Lung (tissue), 11 donors: ENCODE measurements at regions not wholly inside any gene's neighbourhood (a gene's known extent, or its start where the extent isn't known, plus 50 kb on each side); places are given as distances from the start of the nearest gene placed in this dataset.

Experiments
- ATAC-seq: fragments of 200-7000 bp; cut with Tn5 transposase; one replicate; pipeline ENCODE4 v1.9.1; 2020; ENCODE audit warnings: moderate number of reproducible peaks; ENCODE audit not compliant: insufficient read depth, low FRiP score
- DNase-seq, 3 donors: peaks; one replicate each; pipeline ENCODE4 v3.0.0-alpha.2; 2013 to 2017
- H3K27ac ChIP-seq, 2 donors: one replicate each; pipeline ENCODE4 v1.5.1; 2013; ENCODE audit warnings: mild to moderate bottlenecking in 2 of 2, moderate library complexity in 2 of 2, control low read depth in 1 of 2, inconsistent platforms in 1 of 2, low read depth in 1 of 2, low read length in 1 of 2
- H3K27me3 ChIP-seq, 3 donors: one replicate each; pipeline ENCODE4 v1.5.1; 2013; ENCODE audit warnings: low read length in 2 of 3; ENCODE audit not compliant: control insufficient read depth in 3 of 3, insufficient read depth in 3 of 3
- H3K36me3 ChIP-seq, 4 donors: one replicate each; pipeline ENCODE4 v1.5.1; 2013; ENCODE audit warnings: low read length in 4 of 4, mild to moderate bottlenecking in 1 of 4, moderate library complexity in 1 of 4; ENCODE audit not compliant: control insufficient read depth in 4 of 4, insufficient read depth in 4 of 4
- H3K4me1 ChIP-seq, 5 donors: one replicate each; pipeline ENCODE4 v1.5.1; 2013; ENCODE audit warnings: low read length in 5 of 5, mild to moderate bottlenecking in 2 of 5, moderate library complexity in 1 of 5; ENCODE audit not compliant: control insufficient read depth in 5 of 5, insufficient read depth in 5 of 5
- H3K4me3 ChIP-seq: one replicate; pipeline ENCODE4 v1.5.1; 2013; ENCODE audit warnings: mild to moderate bottlenecking, control low read depth, moderate library complexity
- H3K9ac ChIP-seq, 2 donors: one replicate each; pipeline ENCODE4 v1.5.1; 2013; ENCODE audit warnings: low read length in 2 of 2, control low read depth in 1 of 2; ENCODE audit not compliant: insufficient read depth in 1 of 2
- H3K9me3 ChIP-seq, 4 donors: one replicate each; pipeline ENCODE4 v1.5.1; 2013; ENCODE audit warnings: low read length in 3 of 4, mild to moderate bottlenecking in 1 of 4, moderate library complexity in 1 of 4; ENCODE audit not compliant: control insufficient read depth in 4 of 4, insufficient read depth in 3 of 4
- WGBS, 2 donors: extraction: QIAGEN DNeasy Blood & Tissue Kit; methylation state at CpG; one replicate each; pipeline ENCODE4 v1.1.7; 2013; 5-methylcytosine and 5-hydroxymethylcytosine counted together
- TF ChIP-seq, protein P1 (sequence below): IDR thresholded peaks from 2 replicates; pipeline ENCODE4 v1.5.1; 2012; ENCODE audit warnings: mild to moderate bottlenecking; ENCODE audit errors: control extremely low read depth, extremely low read depth
- donor health status: control.
- donor health status: control.
- donor health status: Bipolar disorder and iron deficiency.
- donor health status: healthy.
- donor health status: DM: yes; HTN: yes; CAD: no.

DNA sequence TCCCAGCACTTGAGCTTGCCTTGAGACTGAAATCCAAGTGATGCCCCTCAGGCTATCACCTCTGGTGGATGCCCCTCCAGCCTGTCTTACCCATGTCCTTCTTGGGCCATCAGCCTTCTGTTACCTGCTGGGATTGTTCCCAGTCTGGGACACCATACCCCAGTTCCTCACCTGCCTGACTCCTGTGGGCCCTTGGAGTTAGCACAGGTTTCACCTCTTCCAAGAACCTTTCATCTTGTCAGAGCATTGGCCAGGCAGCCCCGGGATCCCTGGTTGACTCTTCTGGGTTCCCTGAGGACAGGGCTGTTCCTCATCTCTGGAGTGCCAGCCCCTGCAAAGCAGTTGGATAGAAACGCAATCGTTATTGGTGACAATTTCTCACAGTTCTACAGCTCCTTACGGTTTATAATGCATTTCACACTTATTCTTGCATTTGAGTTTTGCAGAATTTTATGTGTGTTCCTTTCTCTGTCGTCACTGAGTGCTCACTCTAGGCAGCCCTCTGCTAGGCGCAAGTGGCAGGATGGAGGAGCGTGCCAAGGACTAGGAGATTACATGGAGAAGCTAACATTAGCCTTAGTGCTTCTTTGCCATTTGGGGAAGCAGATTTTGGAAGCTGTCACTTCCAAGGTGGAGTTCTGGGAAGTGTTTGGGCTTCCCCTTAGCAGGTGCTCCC lies 139.7 kb downstream of the DDX1 start:
- Histone ChIP-seq H3K27ac (no peak overlapping the region), H3K4me1 (peaks cover 10 to 47% (median 20%) of the 10 kb centered on the region in 5 donors), H3K4me3 (no peak overlapping the region), H3K9ac (no peak overlapping the region), H3K36me3 (no peaks in the 10 kb centered on the region), H3K27me3 (peaks cover 0 to 3% (median 0%) of the 10 kb centered on the region in 3 donors), H3K9me3 (no peaks in the 10 kb centered on the region)
- DNase-seq (no peak), ATAC-seq (no peak)
- TF ChIP-seq, protein P1, sequence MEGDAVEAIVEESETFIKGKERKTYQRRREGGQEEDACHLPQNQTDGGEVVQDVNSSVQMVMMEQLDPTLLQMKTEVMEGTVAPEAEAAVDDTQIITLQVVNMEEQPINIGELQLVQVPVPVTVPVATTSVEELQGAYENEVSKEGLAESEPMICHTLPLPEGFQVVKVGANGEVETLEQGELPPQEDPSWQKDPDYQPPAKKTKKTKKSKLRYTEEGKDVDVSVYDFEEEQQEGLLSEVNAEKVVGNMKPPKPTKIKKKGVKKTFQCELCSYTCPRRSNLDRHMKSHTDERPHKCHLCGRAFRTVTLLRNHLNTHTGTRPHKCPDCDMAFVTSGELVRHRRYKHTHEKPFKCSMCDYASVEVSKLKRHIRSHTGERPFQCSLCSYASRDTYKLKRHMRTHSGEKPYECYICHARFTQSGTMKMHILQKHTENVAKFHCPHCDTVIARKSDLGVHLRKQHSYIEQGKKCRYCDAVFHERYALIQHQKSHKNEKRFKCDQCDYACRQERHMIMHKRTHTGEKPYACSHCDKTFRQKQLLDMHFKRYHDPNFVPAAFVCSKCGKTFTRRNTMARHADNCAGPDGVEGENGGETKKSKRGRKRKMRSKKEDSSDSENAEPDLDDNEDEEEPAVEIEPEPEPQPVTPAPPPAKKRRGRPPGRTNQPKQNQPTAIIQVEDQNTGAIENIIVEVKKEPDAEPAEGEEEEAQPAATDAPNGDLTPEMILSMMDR: no peak
- 88 to 91% methylated on average over 7 of the region's 7 CpGs for WGBS, 2 donors

DNA sequence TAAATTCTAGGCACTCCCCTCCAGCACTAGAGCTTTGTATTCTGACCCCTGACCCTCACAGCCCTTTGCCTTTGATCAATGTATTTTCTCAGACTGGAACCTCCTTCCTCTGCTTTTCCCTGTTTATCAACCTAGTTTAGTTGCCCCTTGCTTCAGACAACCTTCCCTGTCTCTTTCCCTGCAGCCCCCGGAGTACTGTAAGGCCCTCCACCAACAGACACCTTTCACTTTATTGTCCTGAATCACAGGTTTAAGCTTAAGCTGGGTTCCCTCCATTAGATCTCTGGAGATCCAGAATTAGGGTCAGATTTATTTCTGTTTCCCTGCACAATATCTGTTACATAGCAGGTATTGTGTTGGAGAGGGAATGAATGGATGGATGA lies 140.2 kb downstream of the DDX1 start:
- peaks cover 10 to 47% (median 20%) of the 10 kb centered on the region in 5 donors for H3K4me1 ChIP-seq
- no peak overlapping the region for H3K9ac ChIP-seq
- H3K36me3 ChIP-seq: no peaks in the 10 kb centered on the region
- TF ChIP-seq, protein P1: no peak
- H3K27ac ChIP-seq: no peak overlapping the region
- 87 to 95% methylated on average over 1 of the region's 1 CpG for WGBS, 2 donors
- DNase-seq: no peak
- ATAC-seq: no peak
- peaks cover 0 to 3% (median 0%) of the 10 kb centered on the region in 3 donors for H3K27me3 ChIP-seq
- H3K4me3 ChIP-seq: no peak overlapping the region
- no peaks in the 10 kb centered on the region for H3K9me3 ChIP-seq

DNA sequence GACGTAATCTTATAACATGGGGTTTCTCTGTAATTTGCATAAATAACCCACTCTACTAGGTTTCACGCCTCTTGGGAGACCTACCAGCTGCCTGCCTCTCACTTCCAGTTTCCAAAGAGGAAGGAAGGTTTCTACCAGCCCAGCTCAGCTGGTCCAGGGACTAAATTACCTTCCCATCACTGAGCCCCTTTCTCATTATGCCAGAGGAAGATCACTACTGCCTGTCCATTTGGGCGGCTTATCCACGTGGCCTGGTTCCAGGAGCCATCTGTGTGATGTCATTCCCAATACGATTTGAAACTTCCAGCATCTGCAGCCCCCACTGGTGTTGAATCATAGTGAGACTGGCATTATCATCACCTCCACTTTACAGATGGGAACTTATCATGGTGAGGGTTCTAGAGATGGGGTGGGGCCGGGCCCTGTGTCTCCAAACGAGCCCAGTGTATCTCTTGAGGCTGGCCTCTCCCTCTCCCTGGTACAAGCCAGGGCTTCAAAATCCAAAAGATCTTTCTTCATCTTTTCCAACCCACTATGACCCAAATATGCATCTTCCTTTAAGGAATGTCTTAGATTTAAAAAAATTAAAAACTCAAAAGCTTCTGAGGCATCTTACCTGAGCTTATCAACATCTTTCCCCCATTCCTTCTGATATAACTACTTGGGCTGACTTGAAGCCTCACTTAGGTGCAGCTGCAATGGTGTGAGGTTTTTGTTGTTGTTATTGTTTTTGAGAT lies 140.8 kb downstream of the DDX1 start:
- Histone ChIP-seq H3K4me3 (no peak overlapping the region), H3K4me1 (peaks cover 10 to 47% (median 20%) of the 10 kb centered on the region in 5 donors), H3K27me3 (peaks cover 0 to 3% (median 0%) of the 10 kb centered on the region in 3 donors), H3K9me3 (no peaks in the 10 kb centered on the region), H3K36me3 (no peaks in the 10 kb centered on the region), H3K9ac (no peak overlapping the region), H3K27ac (no peak overlapping the region)
- 69 to 71% methylated on average over 7 of the region's 7 CpGs for WGBS, 2 donors
- TF ChIP-seq, protein P1: no peak
- DNase-seq (no peak), ATAC-seq (no peak)
